ENCODE measurements at regions not wholly inside any gene's neighbourhood (a gene's known extent, or its start where the extent isn't known, plus 50 kb on each side); places are given as distances from the start of the nearest gene placed in this dataset.

GRCh38 chr16:52066962-52067361 is 480.0 kb downstream of the TOX3 start:
- Histone ChIP-seq H3K36me3 (no peaks in the 10 kb centered on the region), H3K4me3 (no peak overlapping the region), H3K27me3 (no peaks in the 10 kb centered on the region), H3K9me3 (no peaks in the 10 kb centered on the region), H3K4me1 (peaks cover 0 to 15% (median 5%) of the 10 kb centered on the region in 4 donors), H3K27ac (no peak overlapping the region)
- TF ChIP-seq POLR2AphosphoS5 (IDR thresholded peaks at IDR 0.05) (no peak), POLR2A (IDR thresholded peaks at IDR 0.05) (no peak), EP300 (IDR thresholded peaks at IDR 0.05; ENCODE audit: low read depth) (no peak), CTCF (IDR thresholded peaks at IDR 0.05) (no peak)
- intact Hi-C loops (cut with DNase I; ENCODE audit: low total_unique reads) = no loop called here
- 39 to 50% methylated on average over 2 of the region's 2 CpGs for WGBS, 2 donors (ENCODE audit: low coverage in 1 of 2)
- DNase-seq = no peak
- in situ Hi-C loops (cut with MboI; ENCODE audit: low pct_ligation_motif_present in 1 of 4, low pct_unique_long_range_greater_than_20kb in 1 of 4, low sequenced_read_pairs in 3 of 4) = loop anchor here in 3 of 4 donors (25.0 kb wide), 2 partner anchors 845 to 945 kb away; no protein-coding TSS in a partner anchor

- 84 to 90% methylated on average over 1 of the region's 1 CpG for WGBS, 2 donors (ENCODE audit: low coverage in 1 of 2)
- Histone ChIP-seq H3K27me3 (no peaks in the 10 kb centered on the region), H3K4me1 (no peaks in the 10 kb centered on the region), H3K4me3 (no peak overlapping the region), H3K27ac (no peak overlapping the region), H3K36me3 (no peaks in the 10 kb centered on the region), H3K9me3 (no peaks in the 10 kb centered on the region)
- in situ Hi-C loops (cut with MboI; ENCODE audit: low pct_ligation_motif_present in 1 of 4, low pct_unique_long_range_greater_than_20kb in 1 of 4, low sequenced_read_pairs in 3 of 4) = loop anchor here in 3 of 4 donors (25.0 kb wide), 2 partner anchors 856 to 956 kb away; no protein-coding TSS in a partner anchor
- DNase-seq = no peak
- intact Hi-C loops (cut with DNase I; ENCODE audit: low total_unique reads) = no loop called here
- TF ChIP-seq POLR2AphosphoS5 (IDR thresholded peaks at IDR 0.05) = no peak
- TF ChIP-seq EP300 (IDR thresholded peaks at IDR 0.05; ENCODE audit: low read depth) = no peak
- no peak for TF ChIP-seq POLR2A (IDR thresholded peaks at IDR 0.05)
- no peak for TF ChIP-seq CTCF (IDR thresholded peaks at IDR 0.05)
These were observed 490.7 kb downstream of the TOX3 start for GRCh38 chr16:52056259-52056658.

GRCh38 chr16:52055381-52055780 is 491.6 kb downstream of the TOX3 start:
- Histone ChIP-seq H3K4me3 (no peak overlapping the region), H3K4me1 (no peaks in the 10 kb centered on the region), H3K27me3 (no peaks in the 10 kb centered on the region), H3K36me3 (no peaks in the 10 kb centered on the region), H3K9me3 (no peaks in the 10 kb centered on the region), H3K27ac (no peak overlapping the region)
- WGBS, 2 donors (ENCODE audit: low coverage in 1 of 2) = 52 to 63% methylated on average over 2 of the region's 2 CpGs
- in situ Hi-C loops (cut with MboI; ENCODE audit: low pct_ligation_motif_present in 1 of 4, low pct_unique_long_range_greater_than_20kb in 1 of 4, low sequenced_read_pairs in 3 of 4) = loop anchor here in 3 of 4 donors (25.0 kb wide), 2 partner anchors 857 to 957 kb away; no protein-coding TSS in a partner anchor
- no peak for DNase-seq
- TF ChIP-seq POLR2AphosphoS5 (IDR thresholded peaks at IDR 0.05) (no peak), CTCF (IDR thresholded peaks at IDR 0.05) (no peak), EP300 (IDR thresholded peaks at IDR 0.05; ENCODE audit: low read depth) (no peak), POLR2A (IDR thresholded peaks at IDR 0.05) (no peak)
- intact Hi-C loops (cut with DNase I; ENCODE audit: low total_unique reads) = no loop called here

- TF ChIP-seq CTCF (IDR thresholded peaks at IDR 0.05) = no peak
- TF ChIP-seq POLR2A (IDR thresholded peaks at IDR 0.05) = no peak
- no peak for TF ChIP-seq POLR2AphosphoS5 (IDR thresholded peaks at IDR 0.05)
- no peak for TF ChIP-seq EP300 (IDR thresholded peaks at IDR 0.05; ENCODE audit: low read depth)
- Histone ChIP-seq H3K27me3 (no peaks in the 10 kb centered on the region), H3K9me3 (no peaks in the 10 kb centered on the region), H3K36me3 (no peaks in the 10 kb centered on the region), H3K27ac (no peak overlapping the region), H3K4me1 (no peaks in the 10 kb centered on the region), H3K4me3 (no peak overlapping the region)
- 77 to 80% methylated on average over 1 of the region's 1 CpG for WGBS, 2 donors (ENCODE audit: low coverage in 1 of 2)
- intact Hi-C loops (cut with DNase I; ENCODE audit: low total_unique reads) = no loop called here
- in situ Hi-C loops (cut with MboI; ENCODE audit: low pct_ligation_motif_present in 1 of 4, low pct_unique_long_range_greater_than_20kb in 1 of 4, low sequenced_read_pairs in 3 of 4) = loop anchor here in 3 of 4 donors (25.0 kb wide), 2 partner anchors 858 to 958 kb away; no protein-coding TSS in a partner anchor
- DNase-seq = no peak
These were observed 492.6 kb downstream of the TOX3 start for GRCh38 chr16:52054326-52054725.

Data from transverse colon (tissue), 4 donors.